Hepatocyte (in vitro differentiated cells): ENCODE measurements at regions not wholly inside any gene's neighbourhood (a gene's known extent, or its start where the extent isn't known, plus 50 kb on each side); places are given as distances from the start of the nearest gene placed in this dataset.
A peak's percentile ranks its signal among the peaks of the same experiment; 100 is the strongest.
"Not testable (repeated sequence)": the region's sequence is repeated elsewhere in the genome, so short reads cannot be mapped to it uniquely, and the experiment has no call there.

Source experiments
- DNase-seq: peaks from one replicate; pipeline ENCODE4 v3.0.0-alpha.2; 2016; ENCODE audit warnings: low spot score
- H2AFZ ChIP-seq: fragments of 200-600 bp; sonication (generic); 2 replicates; pipeline ENCODE4 v1.6.0; 2016; ENCODE audit warnings: antibody characterized with exemption, mild to moderate bottlenecking
- H3K27ac ChIP-seq: fragments of 200-600 bp; sonication (generic); 2 replicates; pipeline ENCODE4 v1.5.1; 2016; ENCODE audit warnings: mild to moderate bottlenecking
- H3K27me3 ChIP-seq: fragments of 200-600 bp; sonication (generic); 2 replicates; pipeline ENCODE4 v1.6.1; 2016
- H3K36me3 ChIP-seq: fragments of 200-600 bp; sonication (generic); replicated peaks from 2 replicates; pipeline ENCODE4 v1.5.1; 2016; ENCODE audit warnings: low read depth; ENCODE audit not compliant: insufficient read depth
- H3K4me1 ChIP-seq: fragments of 200-600 bp; sonication (generic); 2 replicates; pipeline ENCODE4 v1.5.1; 2016; ENCODE audit warnings: mild to moderate bottlenecking, moderate library complexity; ENCODE audit not compliant: insufficient read depth
- H3K4me2 ChIP-seq: fragments of 200-600 bp; sonication (generic); 2 replicates; pipeline ENCODE4 v1.6.0; 2016
- H3K4me3 ChIP-seq: fragments of 200-600 bp; sonication (generic); 2 replicates; pipeline ENCODE4 v1.5.1; 2016; ENCODE audit warnings: mild to moderate bottlenecking
- H3K79me2 ChIP-seq: fragments of 200-600 bp; sonication (generic); 2 replicates; pipeline ENCODE4 v1.6.0; 2017; ENCODE audit warnings: mild to moderate bottlenecking
- H3K9me2 ChIP-seq: fragments of 200-600 bp; sonication (generic); replicated peaks from 2 replicates; pipeline ENCODE4 v1.6.0; 2017; ENCODE audit warnings: mild to moderate bottlenecking; ENCODE audit not compliant: insufficient read depth
- H3K9me3 ChIP-seq: fragments of 200-600 bp; sonication (generic); 2 replicates; pipeline ENCODE4 v1.5.1; 2016; ENCODE audit warnings: low read depth, mild to moderate bottlenecking
- H4K20me1 ChIP-seq: fragments of 200-600 bp; sonication (generic); 2 replicates; pipeline ENCODE4 v1.6.0; 2016; ENCODE audit warnings: mild to moderate bottlenecking; ENCODE audit not compliant: insufficient read depth, poor library complexity, severe bottlenecking
- EZH2 ChIP-seq: fragments of 200-600 bp; sonication (generic); IDR thresholded peaks from 2 replicates; pipeline ENCODE4 v1.6.1; 2016; ENCODE audit warnings: antibody characterized with exemption, mild to moderate bottlenecking, borderline replicate concordance
- EZH2phosphoT487 ChIP-seq: fragments of 200-600 bp; sonication (generic); IDR thresholded peaks from one replicate; pipeline ENCODE4 v1.6.1; 2018; ENCODE audit warnings: antibody characterized with exemption, mild to moderate bottlenecking, low read depth, moderate library complexity; ENCODE audit not compliant: unreplicated experiment, severe bottlenecking
- WGBS: methylation state at CpG from one replicate; pipeline ENCODE4 v1.1.6; 2016; ENCODE audit warnings: low lambda C conversion rate; ENCODE audit errors: missing lambda C conversion rate; 5-methylcytosine and 5-hydroxymethylcytosine counted together
- TF ChIP-seq, protein P1 (sequence below): fragments of 200-600 bp; sonication (generic); IDR thresholded peaks from 2 replicates; pipeline ENCODE4 v1.5.1; 2016; ENCODE audit warnings: antibody characterized with exemption, mild to moderate bottlenecking; ENCODE audit not compliant: poor library complexity

DNA sequence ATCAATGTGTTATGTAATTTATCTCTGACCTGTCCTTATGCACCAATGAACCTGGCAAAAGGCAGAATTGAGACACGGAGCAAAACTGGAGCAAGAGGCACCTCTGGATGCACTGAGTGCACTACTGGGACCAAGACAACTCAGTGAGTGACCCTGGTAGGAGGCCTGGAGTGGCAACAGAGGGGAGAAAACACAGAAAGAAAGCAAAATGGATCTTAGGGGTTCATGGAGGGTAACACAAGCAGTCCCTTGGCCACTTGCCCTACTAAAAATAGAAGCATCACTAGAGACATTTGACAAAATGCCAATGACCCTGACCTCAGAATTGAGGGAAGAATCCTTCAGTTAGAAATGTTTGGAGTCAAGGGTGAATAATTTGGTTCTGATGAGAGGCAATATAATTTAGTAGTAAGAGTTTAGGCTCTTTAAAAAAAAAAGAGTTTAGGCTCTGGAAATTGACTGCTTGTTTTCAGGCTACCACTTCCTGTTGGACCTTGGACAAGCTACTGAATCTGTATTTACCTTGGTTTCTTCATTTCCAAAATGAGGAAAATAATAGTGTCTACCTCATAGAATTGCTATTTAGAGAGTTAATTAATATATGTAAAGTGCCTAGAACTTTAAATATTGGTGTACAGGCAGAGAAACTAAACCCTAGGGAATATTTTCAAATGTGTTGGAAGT lies 234.9 kb upstream of the TARS1 start:
- H3K4me3 ChIP-seq: no peak overlapping the region
- H3K27ac ChIP-seq: no peak overlapping the region
- no peaks in the 10 kb centered on the region for H3K9me2 ChIP-seq
- H3K4me1 ChIP-seq: no peaks in the 10 kb centered on the region
- TF ChIP-seq EZH2 (no peak), EZH2phosphoT487 (no peak)
- TF ChIP-seq, protein P1, sequence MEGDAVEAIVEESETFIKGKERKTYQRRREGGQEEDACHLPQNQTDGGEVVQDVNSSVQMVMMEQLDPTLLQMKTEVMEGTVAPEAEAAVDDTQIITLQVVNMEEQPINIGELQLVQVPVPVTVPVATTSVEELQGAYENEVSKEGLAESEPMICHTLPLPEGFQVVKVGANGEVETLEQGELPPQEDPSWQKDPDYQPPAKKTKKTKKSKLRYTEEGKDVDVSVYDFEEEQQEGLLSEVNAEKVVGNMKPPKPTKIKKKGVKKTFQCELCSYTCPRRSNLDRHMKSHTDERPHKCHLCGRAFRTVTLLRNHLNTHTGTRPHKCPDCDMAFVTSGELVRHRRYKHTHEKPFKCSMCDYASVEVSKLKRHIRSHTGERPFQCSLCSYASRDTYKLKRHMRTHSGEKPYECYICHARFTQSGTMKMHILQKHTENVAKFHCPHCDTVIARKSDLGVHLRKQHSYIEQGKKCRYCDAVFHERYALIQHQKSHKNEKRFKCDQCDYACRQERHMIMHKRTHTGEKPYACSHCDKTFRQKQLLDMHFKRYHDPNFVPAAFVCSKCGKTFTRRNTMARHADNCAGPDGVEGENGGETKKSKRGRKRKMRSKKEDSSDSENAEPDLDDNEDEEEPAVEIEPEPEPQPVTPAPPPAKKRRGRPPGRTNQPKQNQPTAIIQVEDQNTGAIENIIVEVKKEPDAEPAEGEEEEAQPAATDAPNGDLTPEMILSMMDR: no peak
- H3K4me2 ChIP-seq: no peak overlapping the region
- no peaks in the 10 kb centered on the region for H3K27me3 ChIP-seq
- DNase-seq: no peak
- no peaks in the 10 kb centered on the region for H3K9me3 ChIP-seq
- H2AFZ ChIP-seq: no peak overlapping the region
- H4K20me1 ChIP-seq: no peaks in the 10 kb centered on the region
- 87% methylated on average over 1 of the region's 1 CpG for WGBS
- no peaks in the 10 kb centered on the region for H3K36me3 ChIP-seq
- no peaks in the 10 kb centered on the region for H3K79me2 ChIP-seq

DNA sequence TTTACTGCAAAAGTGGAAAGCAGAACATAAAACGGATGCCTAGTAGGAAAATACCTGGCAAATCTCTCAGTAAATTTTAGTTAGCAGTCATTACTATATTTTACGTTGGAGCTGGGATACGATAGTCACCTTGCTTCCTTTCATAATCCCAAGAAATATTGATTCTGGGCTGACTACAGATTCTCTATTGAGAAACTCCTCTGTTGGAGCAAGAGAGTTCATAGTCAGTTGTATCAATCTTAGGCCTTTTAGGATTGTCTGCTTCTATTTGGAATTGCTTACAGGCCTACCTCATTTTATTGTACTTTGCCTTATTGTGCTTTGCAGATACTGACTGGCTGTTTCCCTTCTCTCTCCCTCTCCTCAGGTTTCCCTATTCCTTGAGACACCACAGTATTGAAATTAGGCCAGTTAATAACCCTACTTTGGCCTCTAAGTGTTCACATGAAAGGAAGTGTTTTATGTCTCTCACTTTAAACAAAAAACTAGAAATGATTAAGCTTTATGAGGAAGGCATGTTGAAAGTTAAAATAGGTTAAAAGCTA lies 233.7 kb upstream of the TARS1 start:
- no peak for TF ChIP-seq EZH2
- no peak for TF ChIP-seq EZH2phosphoT487
- TF ChIP-seq, protein P1: no peak
- Histone ChIP-seq H3K4me1 (no peaks in the 10 kb centered on the region), H3K4me3 (no peak overlapping the region), H3K79me2 (no peaks in the 10 kb centered on the region), H3K27me3 (no peaks in the 10 kb centered on the region), H3K27ac (no peak overlapping the region), H3K9me2 (no peaks in the 10 kb centered on the region), H2AFZ (peak overlapping the region; percentile 6), H3K4me2 (no peak overlapping the region), H3K36me3 (no peaks in the 10 kb centered on the region), H4K20me1 (no peaks in the 10 kb centered on the region), H3K9me3 (no peaks in the 10 kb centered on the region)
- whole genome bisulfite sequencing: 89% methylated on average over 3 of the region's 3 CpGs
- DNase-seq: no peak

DNA sequence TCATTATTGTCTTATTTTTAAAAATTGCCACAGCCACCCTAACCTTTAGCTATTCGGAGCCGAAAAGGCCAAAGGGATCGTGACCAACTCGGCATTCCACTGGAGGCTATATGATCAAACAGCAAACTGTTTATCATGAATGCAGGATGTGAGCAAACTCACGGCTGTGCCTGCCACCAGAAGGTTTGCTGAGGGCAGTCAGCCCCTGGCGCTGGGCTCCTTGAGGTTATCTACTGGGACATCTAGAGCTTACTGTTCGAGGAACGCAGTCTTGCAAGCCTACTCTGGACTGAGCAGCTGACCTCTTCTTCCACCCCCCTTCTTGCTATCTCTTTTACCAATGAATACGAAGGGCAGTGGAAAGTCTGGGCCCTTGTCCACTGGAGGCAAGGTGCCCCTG lies 231.5 kb upstream of the TARS1 start:
- no peaks in the 10 kb centered on the region for H3K9me3 ChIP-seq
- no peaks in the 10 kb centered on the region for H3K4me1 ChIP-seq
- no peaks in the 10 kb centered on the region for H3K36me3 ChIP-seq
- no peak overlapping the region for H3K4me2 ChIP-seq
- TF ChIP-seq EZH2phosphoT487: no peak
- TF ChIP-seq, protein P1: no peak
- no peak for TF ChIP-seq EZH2
- no peaks in the 10 kb centered on the region for H3K27me3 ChIP-seq
- 85% methylated on average over 9 of the region's 9 CpGs for WGBS
- H3K27ac ChIP-seq: no peak overlapping the region
- no peak overlapping the region for H3K4me3 ChIP-seq
- no peak overlapping the region for H2AFZ ChIP-seq
- no peak for DNase-seq
- H3K79me2 ChIP-seq: no peaks in the 10 kb centered on the region
- H3K9me2 ChIP-seq: no peaks in the 10 kb centered on the region
- H4K20me1 ChIP-seq: no peaks in the 10 kb centered on the region

DNA sequence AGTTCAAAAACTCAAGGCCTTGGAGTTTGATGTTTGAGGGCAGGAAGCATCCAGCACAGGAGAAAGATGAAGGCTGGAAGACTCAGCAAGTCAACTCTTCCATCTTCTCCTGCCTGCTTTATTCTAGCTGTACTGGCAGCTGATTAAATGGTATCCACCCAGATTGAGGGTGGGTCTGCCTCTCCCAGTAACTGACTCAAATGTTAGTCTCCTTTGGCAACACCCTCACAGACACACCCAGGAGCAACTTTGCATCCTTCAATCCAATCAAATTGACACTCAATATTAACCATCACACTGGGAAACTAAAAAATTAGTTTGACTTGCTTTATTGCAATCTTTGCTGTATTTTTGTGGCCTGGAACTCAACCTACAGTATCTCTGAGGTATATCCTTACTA lies 230.5 kb upstream of the TARS1 start:
- not testable (repeated sequence) for H3K27ac ChIP-seq, H3K27me3 ChIP-seq, H2AFZ ChIP-seq, H3K9me2 ChIP-seq, H3K9me3 ChIP-seq, H3K4me2 ChIP-seq, H3K4me1 ChIP-seq, H3K79me2 ChIP-seq, H3K36me3 ChIP-seq, H3K4me3 ChIP-seq, H4K20me1 ChIP-seq, DNase-seq
